Fibroblast of villous mesenchyme (primary cell): ENCODE measurements at regions not wholly inside any gene's neighbourhood (a gene's known extent, or its start where the extent isn't known, plus 50 kb on each side); places are given as distances from the start of the nearest gene placed in this dataset.

ENCODE experiments used
- DNase-seq: peaks from one replicate; pipeline ENCODE4 v3.0.0-alpha.2; 2010; ENCODE audit warnings: low read depth
- H3K4me3 ChIP-seq: 2 replicates; pipeline ENCODE4 v1.5.1; 2011; ENCODE audit warnings: low read depth, mild to moderate bottlenecking, low read length
- TF ChIP-seq, protein P1 (sequence below): IDR thresholded peaks from 2 replicates; pipeline ENCODE4 v1.5.1; 2012; ENCODE audit warnings: low read depth, mild to moderate bottlenecking, low read length; ENCODE audit not compliant: insufficient read depth

DNA sequence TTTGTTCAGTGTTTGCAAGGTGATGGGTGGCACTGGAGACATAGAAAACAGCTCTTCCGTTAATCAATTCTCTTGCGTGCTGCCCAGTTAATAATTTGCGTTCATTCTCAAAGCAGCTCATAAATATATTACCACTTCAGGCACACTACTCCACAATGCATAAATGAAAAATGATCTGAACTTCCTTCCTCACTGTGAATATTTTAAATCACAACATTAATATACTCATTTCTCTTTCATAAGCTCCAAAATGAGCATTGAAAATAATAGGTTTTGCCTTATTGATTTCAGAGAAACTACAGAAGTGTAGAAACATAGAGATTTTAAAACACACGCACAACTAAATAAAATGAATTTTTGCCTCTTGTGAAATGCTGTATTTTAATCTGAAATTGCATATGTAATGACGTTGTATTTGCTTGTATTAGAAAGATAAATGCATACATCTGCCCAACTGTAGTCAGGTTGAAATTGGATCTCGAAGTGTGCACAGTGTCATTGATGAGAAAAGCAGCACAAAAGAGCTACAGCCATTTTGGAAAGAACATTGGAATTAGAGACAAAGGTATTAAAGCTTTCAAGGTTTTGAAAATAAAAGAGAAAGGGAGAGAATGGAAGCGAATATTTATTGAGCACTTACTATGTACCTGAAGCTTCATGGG lies 350.5 kb downstream of the LPIN1 start:
- TF ChIP-seq, protein P1, sequence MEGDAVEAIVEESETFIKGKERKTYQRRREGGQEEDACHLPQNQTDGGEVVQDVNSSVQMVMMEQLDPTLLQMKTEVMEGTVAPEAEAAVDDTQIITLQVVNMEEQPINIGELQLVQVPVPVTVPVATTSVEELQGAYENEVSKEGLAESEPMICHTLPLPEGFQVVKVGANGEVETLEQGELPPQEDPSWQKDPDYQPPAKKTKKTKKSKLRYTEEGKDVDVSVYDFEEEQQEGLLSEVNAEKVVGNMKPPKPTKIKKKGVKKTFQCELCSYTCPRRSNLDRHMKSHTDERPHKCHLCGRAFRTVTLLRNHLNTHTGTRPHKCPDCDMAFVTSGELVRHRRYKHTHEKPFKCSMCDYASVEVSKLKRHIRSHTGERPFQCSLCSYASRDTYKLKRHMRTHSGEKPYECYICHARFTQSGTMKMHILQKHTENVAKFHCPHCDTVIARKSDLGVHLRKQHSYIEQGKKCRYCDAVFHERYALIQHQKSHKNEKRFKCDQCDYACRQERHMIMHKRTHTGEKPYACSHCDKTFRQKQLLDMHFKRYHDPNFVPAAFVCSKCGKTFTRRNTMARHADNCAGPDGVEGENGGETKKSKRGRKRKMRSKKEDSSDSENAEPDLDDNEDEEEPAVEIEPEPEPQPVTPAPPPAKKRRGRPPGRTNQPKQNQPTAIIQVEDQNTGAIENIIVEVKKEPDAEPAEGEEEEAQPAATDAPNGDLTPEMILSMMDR, result no peak
- no peak overlapping the region for H3K4me3 ChIP-seq
- DNase-seq, result no peak

DNA sequence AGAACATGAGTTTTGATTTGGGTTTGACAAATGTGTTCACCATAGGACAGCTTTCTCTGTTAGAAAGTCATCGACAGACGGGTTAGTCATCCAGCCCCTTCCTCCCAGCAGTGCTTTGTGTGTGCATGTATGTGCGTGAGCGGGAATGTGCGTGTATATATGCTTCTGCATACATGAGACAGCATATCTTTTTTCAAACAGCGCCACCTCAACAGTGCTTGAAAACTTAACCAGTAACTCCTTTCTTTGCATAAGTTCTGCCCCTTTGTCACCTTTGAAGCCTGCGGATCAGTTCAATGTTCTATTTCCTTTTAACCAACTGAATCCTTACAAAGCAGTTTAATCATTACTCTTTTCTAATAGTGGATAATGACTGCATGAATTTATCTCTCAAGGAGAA lies 351.4 kb downstream of the LPIN1 start:
- TF ChIP-seq, protein P1, result no peak
- no peak overlapping the region for H3K4me3 ChIP-seq
- no peak for DNase-seq

DNA sequence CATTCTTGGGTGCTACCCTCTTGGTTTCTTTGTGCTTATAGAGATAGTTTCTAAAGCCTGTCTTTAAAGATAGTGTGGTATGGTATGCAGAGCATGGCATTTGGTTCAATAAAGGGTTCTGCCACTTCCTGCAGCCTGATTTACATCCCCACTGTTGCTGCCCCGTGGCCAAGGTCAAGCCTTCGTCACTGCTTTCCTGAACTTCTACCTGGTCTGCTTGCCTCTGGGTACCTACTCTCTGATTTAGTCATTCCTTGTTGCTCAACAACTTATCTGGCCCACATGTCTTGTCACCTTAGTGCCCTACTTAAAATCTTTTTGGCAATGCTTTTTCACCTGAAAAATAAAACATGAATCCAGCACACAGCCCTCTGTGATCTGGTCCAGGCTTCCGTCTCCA lies 352.9 kb downstream of the LPIN1 start:
- TF ChIP-seq, protein P1, result no peak
- DNase-seq, result no peak
- no peak overlapping the region for H3K4me3 ChIP-seq

DNA sequence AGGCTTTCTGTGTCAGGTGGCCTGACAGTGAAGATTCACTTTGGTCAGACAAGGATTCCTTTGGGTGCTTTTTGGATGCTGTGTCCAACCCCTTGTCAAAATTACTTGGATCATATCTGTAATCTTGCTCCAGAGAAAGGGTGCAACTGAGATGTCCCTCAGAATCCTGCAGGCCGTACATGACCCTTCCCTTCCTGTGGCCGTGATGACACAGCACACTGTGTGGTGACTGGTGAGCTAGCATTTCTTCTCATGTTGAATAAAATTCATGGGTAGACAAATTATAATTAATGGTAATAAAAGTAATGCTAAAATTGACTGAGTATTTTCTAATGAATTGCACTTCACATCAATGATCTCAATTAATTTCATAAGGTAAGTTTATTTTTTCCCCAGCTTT lies 356.2 kb downstream of the LPIN1 start:
- TF ChIP-seq, protein P1, result no peak
- H3K4me3 ChIP-seq, result no peak overlapping the region
- DNase-seq, result no peak

DNA sequence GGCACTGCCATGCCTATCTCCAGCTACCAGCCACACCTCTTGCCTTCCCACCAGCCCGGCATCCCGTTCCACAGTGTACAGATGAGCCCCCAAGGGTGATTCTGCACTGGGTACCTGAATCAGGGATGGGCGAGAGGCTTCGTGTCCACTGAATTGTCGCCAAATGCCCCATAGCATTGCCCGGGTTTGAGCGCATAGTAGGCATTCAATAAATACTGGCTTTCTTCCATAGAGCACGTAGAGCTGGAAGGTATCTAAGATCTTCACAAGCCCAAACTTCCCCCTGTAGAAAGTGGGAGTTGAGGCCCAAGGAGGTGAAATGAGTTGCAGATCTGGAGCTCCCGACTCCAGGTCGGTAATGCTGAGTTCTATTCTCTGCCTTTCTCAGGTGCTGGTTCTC lies 358.7 kb downstream of the LPIN1 start:
- TF ChIP-seq, protein P1, result no peak
- H3K4me3 ChIP-seq, result no peak overlapping the region
- DNase-seq, result no peak

DNA sequence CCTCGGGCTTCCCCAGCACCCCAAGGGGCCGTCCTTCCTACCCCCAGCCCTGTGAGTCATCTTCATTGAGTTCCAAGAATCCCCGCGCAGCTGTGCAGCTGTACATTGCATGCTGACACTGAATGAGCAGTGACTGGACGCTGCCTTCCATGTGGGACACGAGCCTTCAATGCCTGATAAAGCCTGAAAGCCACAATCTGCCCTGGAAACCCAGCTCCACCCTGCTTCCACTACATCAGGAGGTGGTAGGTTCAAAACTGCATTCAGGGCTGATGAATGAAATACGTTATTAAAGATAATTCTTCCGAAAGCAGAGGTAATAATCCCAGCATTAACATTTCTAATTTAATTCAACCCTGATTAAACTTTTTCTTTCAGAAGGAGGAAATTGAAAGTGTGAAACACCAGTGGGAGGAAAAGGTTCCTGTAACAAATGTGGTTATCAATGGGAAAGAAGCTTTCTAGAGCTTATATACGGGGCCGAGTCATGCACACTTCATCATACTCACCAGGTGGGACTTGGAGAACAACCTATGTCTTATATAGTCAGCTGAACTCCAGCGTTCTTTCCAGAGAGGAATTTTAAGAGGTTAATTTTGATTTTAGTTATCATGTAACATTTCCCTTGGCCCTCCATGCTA lies 360.1 kb downstream of the LPIN1 start:
- DNase-seq, result peak; percentile 97
- TF ChIP-seq, protein P1, result no peak
- H3K4me3 ChIP-seq, result no peak overlapping the region
